GM19035 (cell line): ENCODE measurements at regions not wholly inside any gene's neighbourhood (a gene's known extent, or its start where the extent isn't known, plus 50 kb on each side); places are given as distances from the start of the nearest gene placed in this dataset.

Source experiments
- ATAC-seq: cut with Tn5 transposase; IDR thresholded peaks from one replicate; pipeline ENCODE4 v1.9.1; 2021; ENCODE audit not compliant: unreplicated experiment

- ATAC-seq, result no peak
Measured at GRCh38 chr2:82875858-82876257, 1583.2 kb downstream of the SUCLG1 start.

GRCh38 chr2:82857967-82858366, 1601.1 kb downstream of the SUCLG1 start:
- no peak for ATAC-seq

- ATAC-seq, result no peak
Measured at GRCh38 chr2:82853299-82853698, 1605.8 kb downstream of the SUCLG1 start.

GRCh38 chr2:82852787-82853186, 1606.3 kb downstream of the SUCLG1 start:
- no peak for ATAC-seq

GRCh38 chr2:82848285-82848684, 1610.8 kb downstream of the SUCLG1 start:
- no peak for ATAC-seq

- no peak for ATAC-seq
Measured at GRCh38 chr2:82839036-82839435, 1620.0 kb downstream of the SUCLG1 start.

GRCh38 chr2:82837588-82838304, 1621.3 kb downstream of the SUCLG1 start:
- ATAC-seq, result no peak

GRCh38 chr2:82834893-82835292, 1624.2 kb downstream of the SUCLG1 start:
- ATAC-seq, result no peak

- no peak for ATAC-seq
Measured at GRCh38 chr2:82827426-82827825, 1631.7 kb downstream of the SUCLG1 start.

GRCh38 chr2:82826437-82826836, 1632.6 kb downstream of the SUCLG1 start:
- no peak for ATAC-seq

- ATAC-seq, result no peak
Measured at GRCh38 chr2:82825410-82826090, 1633.5 kb downstream of the SUCLG1 start.

GRCh38 chr2:82823892-82824291, 1635.2 kb downstream of the SUCLG1 start:
- ATAC-seq, result no peak

GRCh38 chr2:82819951-82820350, 1639.1 kb downstream of the SUCLG1 start:
- no peak for ATAC-seq

- ATAC-seq, result no peak
Measured at GRCh38 chr2:82814146-82814545, 1644.9 kb downstream of the SUCLG1 start.

- ATAC-seq, result no peak
Measured at GRCh38 chr2:82811946-82812345, 1647.1 kb downstream of the SUCLG1 start.

GRCh38 chr2:82803307-82803706, 1655.8 kb downstream of the SUCLG1 start:
- ATAC-seq, result no peak

GRCh38 chr2:82797469-82797868, 1661.6 kb downstream of the SUCLG1 start:
- ATAC-seq, result no peak

GRCh38 chr2:82796132-82796531, 1662.9 kb downstream of the SUCLG1 start:
- ATAC-seq, result no peak

GRCh38 chr2:82795446-82795845, 1663.6 kb downstream of the SUCLG1 start:
- no peak for ATAC-seq

- no peak for ATAC-seq
Measured at GRCh38 chr2:82793711-82794435, 1665.2 kb downstream of the SUCLG1 start.

- ATAC-seq, result no peak
Measured at GRCh38 chr2:82792316-82792715, 1666.8 kb downstream of the SUCLG1 start.
